GM19324 (cell line): ENCODE measurements at regions not wholly inside any gene's neighbourhood (a gene's known extent, or its start where the extent isn't known, plus 50 kb on each side); places are given as distances from the start of the nearest gene placed in this dataset.

Source experiments
- ATAC-seq: cut with Tn5 transposase; IDR thresholded peaks from one replicate; pipeline ENCODE4 v1.9.1; 2021; ENCODE audit warnings: mild to moderate bottlenecking, moderate library complexity; ENCODE audit not compliant: unreplicated experiment, low FRiP score

- ATAC-seq = no peak
Observed at GRCh38 chr16:86765389-86766026, 187.2 kb downstream of the FOXL1 start.

GRCh38 chr16:86766700-86767099 lies 188.4 kb downstream of the FOXL1 start:
- no peak for ATAC-seq

- no peak for ATAC-seq
Observed at GRCh38 chr16:86768228-86768791, 190.0 kb downstream of the FOXL1 start.

- ATAC-seq = no peak
Observed at GRCh38 chr16:86768999-86769398, 190.7 kb downstream of the FOXL1 start.

- ATAC-seq = no peak
Observed at GRCh38 chr16:86771506-86772460, 193.4 kb downstream of the FOXL1 start.

GRCh38 chr16:86772671-86773353 lies 194.5 kb downstream of the FOXL1 start:
- no peak for ATAC-seq

GRCh38 chr16:86773354-86773715 lies 195.0 kb downstream of the FOXL1 start:
- ATAC-seq = no peak

- ATAC-seq = no peak
Observed at GRCh38 chr16:86774931-86775330, 196.6 kb downstream of the FOXL1 start.

GRCh38 chr16:86775511-86775921 lies 197.2 kb downstream of the FOXL1 start:
- ATAC-seq = no peak

GRCh38 chr16:86777381-86777946 lies 199.1 kb downstream of the FOXL1 start:
- ATAC-seq = no peak

GRCh38 chr16:86778108-86778745 lies 199.9 kb downstream of the FOXL1 start:
- ATAC-seq = no peak

- ATAC-seq = no peak
Observed at GRCh38 chr16:86778978-86779377, 200.6 kb downstream of the FOXL1 start.

- no peak for ATAC-seq
Observed at GRCh38 chr16:86781046-86781445, 202.7 kb downstream of the FOXL1 start.

GRCh38 chr16:86783636-86784626 lies 205.6 kb downstream of the FOXL1 start:
- no peak for ATAC-seq

GRCh38 chr16:86786338-86786737 lies 208.0 kb downstream of the FOXL1 start:
- no peak for ATAC-seq

GRCh38 chr16:86786994-86787393 lies 208.6 kb downstream of the FOXL1 start:
- ATAC-seq = no peak

- no peak for ATAC-seq
Observed at GRCh38 chr16:86787538-86787937, 209.2 kb downstream of the FOXL1 start.

- no peak for ATAC-seq
Observed at GRCh38 chr16:86789621-86790051, 211.3 kb downstream of the FOXL1 start.
